GM18511 (cell line): ENCODE measurements at regions not wholly inside any gene's neighbourhood (a gene's known extent, or its start where the extent isn't known, plus 50 kb on each side); places are given as distances from the start of the nearest gene placed in this dataset.
"Not testable (repeated sequence)": the region's sequence is repeated elsewhere in the genome, so short reads cannot be mapped to it uniquely, and the experiment has no call there.

Experiments used
- ATAC-seq: cut with Tn5 transposase; IDR thresholded peaks from one replicate; pipeline ENCODE4 v1.9.1; 2021; ENCODE audit warnings: mild to moderate bottlenecking, moderate library complexity; ENCODE audit not compliant: unreplicated experiment

DNA sequence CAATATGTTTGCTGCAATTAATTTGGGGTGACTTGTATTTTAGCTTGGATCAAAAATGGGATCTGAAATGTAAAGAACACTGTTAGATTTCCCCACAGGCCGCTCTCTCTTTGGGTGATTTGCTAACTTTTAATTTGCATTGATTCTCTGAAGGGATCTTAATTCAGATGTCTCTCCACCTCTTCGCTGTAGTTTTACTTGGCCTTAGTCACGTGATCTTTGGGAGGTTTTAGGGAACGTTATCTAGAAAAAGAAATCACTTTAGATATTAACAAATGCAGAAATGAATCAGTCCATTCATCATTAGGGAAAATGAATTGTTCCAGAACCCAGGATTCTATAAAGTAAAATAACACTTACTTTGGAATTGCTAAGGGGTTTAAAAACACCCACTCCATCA, 390.2 kb downstream of the THBS2 start:
- ATAC-seq: no peak

DNA sequence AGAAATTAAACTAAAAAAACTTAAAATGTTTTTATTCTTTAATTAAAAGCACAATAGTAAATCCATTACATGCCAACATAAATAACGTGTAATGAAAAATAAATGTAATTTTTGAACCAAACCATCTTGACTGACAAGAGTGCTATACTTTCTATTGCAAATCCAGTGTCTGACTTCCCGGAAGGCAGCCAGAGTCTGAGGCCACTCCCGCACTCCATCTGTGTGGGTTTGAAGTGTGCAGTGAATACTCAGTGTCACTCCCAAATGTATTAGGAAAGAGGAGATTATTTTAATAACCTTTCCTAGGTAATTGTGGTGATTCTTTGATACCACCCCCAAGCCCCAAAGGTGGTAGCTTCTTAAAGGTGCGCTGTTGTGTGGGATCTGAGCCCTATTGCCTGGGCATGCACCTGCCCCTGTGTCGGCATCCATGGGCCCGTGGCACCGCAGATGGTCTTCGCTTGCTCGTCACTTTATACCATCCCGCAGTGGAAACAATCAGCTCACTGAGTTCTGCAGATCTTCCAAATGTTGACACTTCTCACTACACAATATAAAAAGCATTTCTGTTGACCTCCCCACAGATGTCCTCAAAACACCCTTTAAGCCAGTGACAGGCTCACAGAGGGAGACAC, 391.2 kb downstream of the THBS2 start:
- no peak for ATAC-seq

DNA sequence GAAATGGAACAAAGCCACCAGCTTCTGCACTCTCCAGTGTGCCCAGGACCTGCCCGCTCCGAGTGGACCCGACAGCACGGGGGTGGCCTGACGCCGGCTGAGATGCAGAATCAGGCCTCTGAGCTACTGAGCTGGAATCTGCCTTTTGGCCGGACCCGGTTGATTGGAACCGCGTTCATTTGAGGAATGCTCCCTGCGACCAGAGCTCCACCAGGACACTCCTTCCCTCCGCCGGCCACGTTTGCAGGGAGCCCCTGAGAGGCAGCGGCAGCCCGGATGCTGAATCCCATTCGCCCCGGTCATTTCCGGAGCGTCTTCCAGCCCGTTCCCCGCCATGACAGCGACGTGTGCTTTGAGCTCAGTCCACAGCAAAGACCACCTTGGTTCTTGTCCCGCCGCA, 392.7 kb downstream of the THBS2 start:
- ATAC-seq: no peak

DNA sequence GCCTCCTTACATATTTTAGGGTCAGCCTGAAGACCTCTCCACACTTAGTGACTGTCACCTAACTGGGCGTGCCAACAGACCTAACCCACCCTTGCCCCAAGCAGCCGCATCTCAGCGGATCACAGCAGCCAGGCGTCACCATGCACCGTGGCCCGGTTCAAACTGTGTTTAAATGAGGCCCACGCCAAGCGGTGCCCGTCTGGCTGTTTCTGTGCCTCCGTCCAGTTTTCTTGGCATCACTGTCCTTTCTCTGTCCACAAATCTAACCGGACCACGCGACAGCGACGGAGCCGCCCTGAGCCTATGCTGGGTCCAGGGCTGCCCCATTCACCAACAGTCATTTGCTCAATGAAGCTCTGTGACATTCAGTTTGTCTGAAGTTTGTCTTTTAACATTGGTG, 393.3 kb downstream of the THBS2 start:
- ATAC-seq: no peak

DNA sequence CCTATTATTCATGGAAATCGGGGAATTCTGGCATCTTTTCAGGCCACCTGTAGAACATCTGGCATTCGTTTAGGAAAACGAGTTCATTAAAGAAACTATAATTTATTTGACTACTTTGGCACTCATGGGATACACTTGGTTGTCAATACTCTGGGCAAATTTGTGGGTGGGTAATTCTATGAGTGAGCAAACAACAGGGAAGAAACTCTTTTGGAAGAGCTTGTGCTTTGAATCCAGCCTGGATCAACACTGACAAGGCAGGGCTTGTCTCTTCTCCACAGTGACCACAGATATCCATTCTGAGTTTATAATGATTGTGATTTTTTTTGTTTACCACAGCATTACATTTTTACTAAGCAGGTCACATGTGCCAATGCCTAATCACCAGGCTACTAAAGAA, 394.7 kb downstream of the THBS2 start:
- no peak for ATAC-seq

DNA sequence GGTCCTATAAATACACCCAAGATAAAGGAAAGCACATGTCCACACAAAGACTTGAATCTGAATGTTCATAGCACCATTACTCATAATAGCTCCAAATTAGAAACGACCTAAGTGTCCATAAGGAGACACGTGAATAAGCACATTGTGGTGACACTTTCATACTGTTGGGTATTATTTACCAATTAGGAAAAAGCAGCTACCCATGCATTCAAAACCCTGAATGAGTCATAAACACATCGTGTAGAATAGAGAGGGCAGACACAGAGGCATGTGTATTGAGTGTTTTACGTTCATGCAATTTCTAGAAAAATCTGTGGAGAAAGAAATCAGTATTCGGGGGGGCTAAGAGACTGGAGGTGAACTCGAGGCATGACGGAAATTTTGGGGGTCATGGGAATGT, 396.7 kb downstream of the THBS2 start:
- no peak for ATAC-seq

DNA sequence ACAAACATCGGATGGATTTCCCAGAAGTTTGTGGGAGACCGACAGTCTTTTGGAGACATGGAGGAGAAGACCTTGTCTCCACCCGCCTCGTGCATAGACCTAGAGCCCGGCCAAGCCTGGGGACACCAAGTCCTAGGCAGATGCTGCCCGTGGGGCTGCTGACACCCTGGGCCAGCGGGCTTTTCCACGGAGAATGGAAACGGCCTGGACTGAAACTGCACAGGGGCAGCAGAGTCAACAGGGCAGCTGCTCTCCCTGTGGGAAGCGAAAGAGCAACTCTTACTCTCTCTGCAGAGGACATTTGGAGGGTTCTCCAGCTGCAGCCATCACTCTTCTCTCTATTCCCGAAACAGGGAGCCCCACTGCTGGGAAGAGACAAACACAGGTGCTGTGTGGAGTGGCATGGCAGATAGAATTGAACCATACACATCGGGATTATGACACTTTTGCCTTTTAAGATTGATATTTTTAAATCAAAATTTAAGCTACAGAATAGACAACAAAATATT, 401.2 kb downstream of the THBS2 start:
- no peak for ATAC-seq

DNA sequence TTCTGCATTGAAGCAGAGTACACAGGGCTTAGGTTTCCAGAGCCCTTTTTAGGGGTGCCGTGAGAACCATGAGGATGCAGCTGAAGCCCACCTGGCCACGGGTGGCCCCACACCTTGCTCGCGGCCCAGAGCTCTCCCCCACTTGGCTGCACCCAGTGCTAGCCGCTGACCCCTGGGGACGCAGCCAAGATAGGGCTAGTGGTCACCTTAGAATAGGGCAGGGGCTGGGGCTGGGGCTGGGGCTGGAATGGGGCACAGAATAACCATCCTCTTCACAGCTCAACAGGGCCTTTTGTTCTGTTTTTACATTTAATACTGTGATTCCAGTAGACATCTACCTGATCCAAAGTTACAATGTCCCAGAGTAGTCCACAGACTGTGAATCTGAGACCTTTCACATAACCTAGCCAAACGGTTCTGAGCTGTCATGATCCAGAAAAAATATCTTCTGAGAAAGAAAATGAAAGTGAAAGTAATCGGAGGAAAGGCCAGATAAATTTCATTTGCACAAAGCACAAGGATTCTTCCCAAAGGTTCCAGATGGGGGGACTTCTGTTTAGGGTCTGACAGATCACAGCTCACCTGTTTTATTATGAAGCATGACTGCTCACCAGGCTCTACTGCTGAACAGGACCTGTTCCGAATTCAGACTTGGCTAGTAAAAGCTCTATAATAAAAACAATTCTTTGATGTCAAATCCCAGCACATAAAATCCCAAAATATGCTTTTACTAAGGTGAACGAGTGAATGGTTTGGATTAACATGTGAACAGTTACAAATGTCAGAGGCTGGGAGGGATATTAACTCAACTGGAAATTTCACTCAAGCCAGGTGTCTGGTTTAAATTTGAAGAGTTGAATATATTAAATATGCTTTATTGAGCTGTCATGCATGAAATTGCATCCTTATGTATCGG, 401.9 kb downstream of the THBS2 start:
- ATAC-seq: no peak

DNA sequence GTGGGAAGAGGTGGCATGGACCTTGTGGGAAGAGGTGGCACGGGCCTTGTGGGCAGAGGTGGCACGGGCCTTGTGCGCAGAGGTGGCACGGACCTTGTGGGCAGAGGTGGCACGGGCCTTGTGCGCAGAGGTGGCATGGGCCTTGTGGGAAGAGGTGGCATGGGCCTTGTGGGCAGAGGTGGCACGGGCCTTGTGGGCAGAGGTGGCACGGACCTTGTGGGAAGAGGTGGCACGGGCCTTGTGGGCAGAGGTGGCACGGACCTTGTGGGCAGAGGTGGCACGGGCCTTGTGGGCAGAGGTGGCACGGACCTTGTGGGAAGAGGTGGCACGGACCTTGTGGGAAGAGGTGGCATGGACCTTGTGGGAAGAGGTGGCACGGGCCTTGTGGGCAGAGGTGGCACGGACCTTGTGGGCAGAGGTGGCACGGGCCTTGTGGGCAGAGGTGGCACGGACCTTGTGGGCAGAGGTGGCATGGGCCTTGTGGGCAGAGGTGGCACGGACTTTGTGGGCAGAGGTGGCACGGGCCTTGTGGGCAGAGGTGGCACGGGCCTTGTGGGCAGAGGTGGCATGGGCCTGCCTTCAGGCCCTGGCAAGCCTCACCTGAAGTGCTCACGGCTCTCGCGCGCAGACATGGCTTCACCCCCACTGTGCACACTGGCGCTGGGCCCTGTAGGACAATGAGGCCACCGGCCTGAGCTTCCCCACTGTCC, 403.5 kb downstream of the THBS2 start:
- not testable (repeated sequence) for ATAC-seq

DNA sequence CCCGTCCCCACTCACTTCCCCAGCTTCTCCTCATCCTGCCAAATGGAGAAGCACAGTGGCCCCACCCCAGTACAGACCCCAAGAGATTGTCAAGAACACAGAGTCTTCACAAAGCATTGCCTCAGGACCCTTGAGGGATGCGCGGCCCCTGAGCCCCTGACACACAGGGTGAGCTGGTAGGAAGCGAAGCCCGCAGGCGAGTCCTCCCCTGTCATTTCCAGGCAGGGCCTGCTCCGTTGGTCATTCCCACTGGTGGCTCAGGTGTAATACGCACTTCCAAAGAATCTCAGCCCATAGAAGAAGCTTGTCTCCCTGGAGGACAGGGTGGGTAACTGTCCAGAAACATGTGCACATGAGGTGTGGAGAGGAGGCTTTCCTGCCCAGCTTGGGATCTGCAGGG, 404.2 kb downstream of the THBS2 start:
- ATAC-seq: no peak

DNA sequence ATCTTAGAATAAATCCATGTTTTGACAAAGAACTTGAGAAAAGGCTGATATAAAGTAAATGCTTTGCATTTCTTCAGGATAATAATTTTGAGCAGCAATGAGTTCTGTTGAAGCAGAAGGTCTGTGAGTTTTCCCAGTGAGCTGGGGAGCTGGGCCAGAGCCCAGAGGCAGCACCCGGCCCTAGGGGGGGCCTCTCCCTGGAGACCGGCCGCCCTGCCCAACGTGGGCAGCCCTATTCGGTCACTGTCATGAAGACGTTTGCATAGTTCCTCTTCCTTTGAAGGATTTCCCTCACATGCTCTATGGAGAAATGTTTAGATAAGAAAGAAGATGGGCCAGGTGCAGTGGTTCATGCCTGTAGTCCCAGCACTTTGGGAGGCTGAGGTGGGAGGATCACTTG, 404.8 kb downstream of the THBS2 start:
- ATAC-seq: no peak

DNA sequence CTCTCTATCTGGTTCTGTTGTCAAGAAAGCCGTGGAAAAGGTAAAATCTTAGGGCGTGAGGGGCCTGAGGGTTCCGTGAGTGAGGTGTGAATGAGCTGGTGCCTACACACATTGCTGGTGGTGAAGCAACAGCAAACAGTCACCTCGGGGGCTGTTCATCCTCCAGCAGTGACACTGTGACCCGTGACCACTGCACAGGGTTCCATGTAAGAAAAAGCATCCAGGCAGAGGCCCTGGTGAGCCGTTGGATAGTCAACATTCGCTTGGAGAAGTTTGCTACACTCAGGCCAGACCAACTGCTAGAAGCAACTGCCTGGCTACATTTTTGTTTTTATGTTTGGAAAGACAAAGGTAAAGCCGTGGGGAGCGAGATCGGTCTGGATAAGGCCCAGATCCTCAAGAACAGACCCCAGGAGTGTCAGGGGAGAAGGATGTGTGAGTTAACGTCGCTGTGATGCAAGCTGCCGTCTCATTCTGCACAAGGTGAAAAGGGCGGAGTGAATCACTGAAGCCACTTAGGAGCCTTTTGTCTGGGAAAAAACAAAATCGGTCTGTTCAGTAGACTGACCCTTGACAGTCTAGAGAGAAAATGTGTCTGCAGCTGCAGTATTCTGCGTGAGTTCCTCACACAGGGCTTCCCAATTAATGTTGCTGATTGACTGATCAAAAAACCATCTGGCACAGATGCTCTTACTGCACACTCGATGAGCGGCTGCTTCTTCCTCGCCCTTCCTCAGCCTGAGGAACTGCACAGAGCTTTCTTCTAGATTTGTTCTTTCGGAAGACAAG, 404.0 kb downstream of the SMOC2 start:
- ATAC-seq: no peak

DNA sequence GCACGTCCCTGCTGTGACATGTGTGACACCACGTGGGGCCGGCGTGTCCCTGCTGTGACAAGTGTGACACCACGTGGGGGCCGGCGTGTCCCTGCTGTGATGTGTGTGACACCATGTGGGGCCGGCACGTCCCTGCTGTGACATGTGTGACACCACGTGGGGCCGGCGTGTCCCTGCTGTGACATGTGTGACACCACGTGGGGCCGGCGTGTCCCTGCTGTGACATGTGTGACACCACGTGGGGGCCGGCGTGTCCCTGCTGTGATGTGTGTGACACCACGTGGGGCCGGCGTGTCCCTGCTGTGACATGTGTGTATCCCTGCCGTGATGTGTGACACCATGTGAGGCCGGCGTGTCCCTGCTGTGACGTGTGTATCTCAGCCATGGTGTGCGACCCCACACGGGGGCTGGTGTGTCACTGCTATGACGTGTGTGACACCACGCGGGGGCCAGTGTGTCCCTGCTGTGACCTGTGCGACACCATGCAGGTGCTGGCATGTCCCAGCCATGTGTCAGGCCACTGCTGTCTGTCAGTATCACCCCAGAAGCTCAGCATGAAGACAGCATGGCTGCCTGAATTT, 401.7 kb downstream of the SMOC2 start:
- ATAC-seq: not testable (repeated sequence)

DNA sequence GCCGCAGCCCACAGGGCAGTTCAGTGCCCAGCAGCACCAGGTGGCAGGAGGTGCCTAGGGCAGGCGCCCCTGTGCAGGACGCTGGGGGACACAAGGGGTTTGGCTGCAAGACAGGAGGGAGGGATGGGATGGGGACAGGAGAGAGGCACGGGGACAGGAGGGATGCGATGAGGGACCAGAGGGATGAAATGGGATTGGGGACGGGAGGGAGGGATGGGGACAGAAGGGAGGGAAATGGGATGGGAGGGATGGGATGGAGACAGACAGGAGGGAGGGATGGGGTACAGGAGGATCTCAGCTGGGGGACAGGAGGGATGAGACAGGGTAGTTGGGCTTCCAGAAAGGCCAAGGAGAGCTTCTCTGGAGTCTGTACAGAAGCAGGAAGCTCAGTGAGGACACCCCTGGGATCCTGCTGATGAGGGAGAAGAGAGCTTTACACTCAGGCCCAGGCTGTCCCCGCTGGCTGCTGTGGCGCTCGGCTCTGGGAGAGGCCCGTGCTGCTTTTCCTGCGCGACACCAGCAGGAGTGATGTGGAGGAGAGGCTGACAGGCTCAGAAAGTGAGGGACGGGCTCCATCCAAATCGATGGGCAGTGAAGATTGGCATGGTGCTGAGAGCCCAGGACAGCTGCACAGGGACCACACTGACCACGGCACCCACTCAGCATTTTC, 400.8 kb downstream of the SMOC2 start:
- ATAC-seq: no peak

DNA sequence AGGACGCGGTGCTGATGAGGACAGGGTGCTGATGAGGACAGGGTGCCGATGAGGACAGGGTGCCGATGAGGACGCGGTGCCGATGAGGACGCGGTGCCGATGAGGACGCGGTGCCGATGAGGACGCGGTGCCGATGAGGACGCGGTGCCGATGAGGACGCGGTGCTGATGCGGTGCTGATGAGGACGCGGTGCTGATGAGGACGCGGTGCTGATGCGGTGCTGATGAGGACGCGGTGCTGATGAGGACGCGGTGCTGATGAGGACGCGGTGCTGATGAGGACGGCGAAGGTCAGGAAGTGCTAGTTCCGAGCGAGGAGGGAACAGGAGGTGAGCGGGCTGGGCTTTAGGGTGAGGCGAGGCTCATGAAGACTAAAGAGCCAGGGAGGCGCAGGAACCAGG, 399.9 kb downstream of the SMOC2 start:
- not testable (repeated sequence) for ATAC-seq

DNA sequence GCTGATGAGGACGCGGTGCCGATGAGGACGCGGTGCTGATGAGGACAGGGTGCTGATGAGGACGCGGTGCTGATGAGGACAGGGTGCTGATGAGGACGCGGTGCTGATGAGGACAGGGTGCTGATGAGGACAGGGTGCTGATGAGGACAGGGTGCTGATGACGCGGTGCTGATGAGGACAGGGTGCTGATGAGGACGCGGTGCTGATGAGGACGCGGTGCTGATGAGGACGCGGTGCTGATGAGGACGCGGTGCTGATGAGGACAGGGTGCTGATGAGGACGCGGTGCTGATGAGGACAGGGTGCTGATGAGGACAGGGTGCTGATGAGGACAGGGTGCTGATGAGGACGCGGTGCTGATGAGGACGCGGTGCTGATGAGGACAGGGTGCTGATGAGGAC, 399.3 kb downstream of the SMOC2 start:
- ATAC-seq: not testable (repeated sequence)

DNA sequence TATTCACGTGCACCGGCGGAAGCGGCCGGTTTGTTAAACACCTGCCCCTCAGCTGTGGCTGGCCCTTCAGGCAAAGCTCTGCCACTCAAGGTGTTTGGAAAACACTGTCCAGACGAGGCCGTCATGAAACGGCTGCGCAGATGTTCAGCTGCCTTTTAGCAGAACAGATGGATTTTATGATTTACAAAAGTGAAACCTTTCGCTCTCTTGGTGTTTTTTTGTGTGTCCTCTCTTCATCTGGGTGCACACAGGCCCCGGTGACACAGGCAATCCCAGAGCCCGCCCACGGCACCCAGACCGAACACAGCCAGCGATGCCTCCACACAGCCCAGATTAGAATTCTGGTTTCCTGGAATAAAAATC, 397.0 kb downstream of the SMOC2 start:
- no peak for ATAC-seq

DNA sequence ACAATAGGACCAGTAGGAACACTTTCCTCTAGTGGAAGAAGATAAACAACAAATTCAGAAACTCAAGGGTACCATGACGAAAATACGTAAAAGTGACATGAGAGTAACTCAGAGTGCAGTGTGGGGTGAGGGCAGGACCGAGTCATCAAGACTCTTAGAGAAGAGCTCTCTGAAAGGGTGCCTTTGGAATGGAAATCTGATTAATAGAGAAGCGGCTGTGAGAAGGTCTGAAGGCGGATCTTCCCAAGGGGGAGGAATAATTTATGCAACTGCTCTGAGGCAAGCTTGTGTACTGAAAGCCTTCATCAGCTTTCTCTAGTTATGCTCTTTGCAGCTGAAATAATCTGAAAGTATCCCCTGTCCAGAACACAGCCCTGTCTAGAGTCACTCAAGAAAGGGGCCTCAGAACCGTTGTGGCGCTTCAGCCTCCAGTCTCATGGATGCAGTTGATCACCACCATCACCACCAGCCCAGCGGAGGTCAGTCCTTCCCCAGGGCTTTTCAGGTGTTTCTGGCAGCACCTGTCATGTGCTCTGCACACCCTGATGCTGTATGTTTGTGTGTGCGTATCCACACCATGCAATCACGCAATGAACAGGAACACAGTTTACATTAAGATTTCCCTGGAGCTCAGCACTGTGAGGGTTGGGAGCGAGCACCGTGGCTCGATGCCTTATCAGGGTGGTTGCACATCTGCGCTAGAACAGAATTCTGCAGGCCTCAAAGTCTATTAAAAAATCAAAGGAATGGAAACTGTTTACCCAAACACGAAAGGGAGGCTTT, 396.5 kb downstream of the SMOC2 start:
- ATAC-seq: no peak

DNA sequence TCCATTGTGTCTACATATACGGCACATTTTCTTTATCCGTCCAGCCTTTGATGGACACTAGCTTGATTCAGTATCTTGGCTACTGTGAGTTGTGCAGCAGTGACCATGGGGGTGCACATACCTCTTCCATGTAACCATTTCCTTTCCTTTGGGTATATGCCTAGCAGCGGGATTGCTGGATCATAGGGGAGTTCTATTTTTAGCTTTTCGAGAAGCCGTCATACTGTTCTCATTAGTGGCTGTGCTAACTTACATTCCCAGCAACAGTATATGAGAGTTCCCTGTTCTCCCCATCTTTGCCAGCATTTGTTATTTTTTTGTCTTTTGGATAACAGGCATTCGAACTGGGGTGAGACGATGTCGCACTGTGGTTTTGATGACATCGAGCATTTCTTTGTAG, 395.0 kb downstream of the SMOC2 start:
- no peak for ATAC-seq
